Activated T-helper 2 cell treated with anti-CD3 and anti-CD28 coated beads, Interferon-gamma antibody, Interleukin-2, Interleukin-4, amounts not matched to agents 10 μg/mL and 5 μg/mL and 100 μg/mL, durations not matched to agents 14 hours and 24 hours and 36 hours (primary cell): ENCODE measurements at regions not wholly inside any gene's neighbourhood (a gene's known extent, or its start where the extent isn't known, plus 50 kb on each side); places are given as distances from the start of the nearest gene placed in this dataset.
"Not testable (repeated sequence)": the region's sequence is repeated elsewhere in the genome, so short reads cannot be mapped to it uniquely, and the experiment has no call there.

Experiments
- DNase-seq: peaks from one replicate; pipeline ENCODE4 v3.0.0; 2021; ENCODE audit warnings: low spot score
- H3K27ac Mint-ChIP-seq: one replicate; pipeline ENCODE4 v1.8.0; 2021; ENCODE audit warnings: mixed read lengths
- H3K27me3 Mint-ChIP-seq: one replicate; pipeline ENCODE4 v1.8.0; 2021; ENCODE audit warnings: low read depth, mixed read lengths
- H3K36me3 Mint-ChIP-seq: one replicate; pipeline ENCODE4 v1.8.0; 2021; ENCODE audit warnings: low read depth, mixed read lengths
- H3K4me1 Mint-ChIP-seq: one replicate; pipeline ENCODE4 v1.8.0; 2021; ENCODE audit warnings: low read depth, mixed read lengths
- H3K4me3 Mint-ChIP-seq: one replicate; pipeline ENCODE4 v1.8.0; 2021; ENCODE audit warnings: low read depth, mild to moderate bottlenecking, moderate library complexity, mixed read lengths
- H3K9me3 Mint-ChIP-seq: one replicate; pipeline ENCODE4 v1.8.0; 2021; ENCODE audit warnings: mixed read lengths
- intact Hi-C: fragments of 100-400 bp; cut with micrococcal nuclease; formaldehyde crosslinking; loops from one replicate; pipeline ENCODE4 v1.15.1; 2023

DNA sequence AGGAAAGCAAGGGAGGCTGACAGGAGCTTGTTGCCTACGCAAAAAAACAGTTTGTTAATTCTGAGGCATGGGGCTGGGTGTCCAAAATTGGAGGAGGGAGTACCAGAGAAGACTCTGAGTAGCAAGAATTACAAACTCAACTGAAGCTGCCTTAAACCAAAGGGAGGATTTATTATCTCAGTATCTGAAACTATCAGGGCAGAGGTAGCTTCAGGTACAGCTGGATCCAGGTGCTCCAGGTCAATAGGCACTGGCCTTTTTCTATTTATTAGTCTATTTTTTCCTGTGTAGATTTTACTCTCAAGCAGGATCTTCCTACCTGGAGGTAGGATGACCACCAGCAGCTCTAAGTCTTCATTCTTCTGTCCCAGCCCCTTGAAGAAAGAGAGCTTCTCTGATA is 135.3 kb upstream of the NCOR2 start:
- intact Hi-C loops = no loop called here
- Mint-ChIP-seq H3K4me1 (no peaks in the 10 kb centered on the region), H3K9me3 (peaks cover 7% of the 10 kb centered on the region), H3K27me3 (peaks cover 13% of the 10 kb centered on the region), H3K27ac (no peak overlapping the region), H3K4me3 (no peak overlapping the region), H3K36me3 (no peaks in the 10 kb centered on the region)
- no peak for DNase-seq

DNA sequence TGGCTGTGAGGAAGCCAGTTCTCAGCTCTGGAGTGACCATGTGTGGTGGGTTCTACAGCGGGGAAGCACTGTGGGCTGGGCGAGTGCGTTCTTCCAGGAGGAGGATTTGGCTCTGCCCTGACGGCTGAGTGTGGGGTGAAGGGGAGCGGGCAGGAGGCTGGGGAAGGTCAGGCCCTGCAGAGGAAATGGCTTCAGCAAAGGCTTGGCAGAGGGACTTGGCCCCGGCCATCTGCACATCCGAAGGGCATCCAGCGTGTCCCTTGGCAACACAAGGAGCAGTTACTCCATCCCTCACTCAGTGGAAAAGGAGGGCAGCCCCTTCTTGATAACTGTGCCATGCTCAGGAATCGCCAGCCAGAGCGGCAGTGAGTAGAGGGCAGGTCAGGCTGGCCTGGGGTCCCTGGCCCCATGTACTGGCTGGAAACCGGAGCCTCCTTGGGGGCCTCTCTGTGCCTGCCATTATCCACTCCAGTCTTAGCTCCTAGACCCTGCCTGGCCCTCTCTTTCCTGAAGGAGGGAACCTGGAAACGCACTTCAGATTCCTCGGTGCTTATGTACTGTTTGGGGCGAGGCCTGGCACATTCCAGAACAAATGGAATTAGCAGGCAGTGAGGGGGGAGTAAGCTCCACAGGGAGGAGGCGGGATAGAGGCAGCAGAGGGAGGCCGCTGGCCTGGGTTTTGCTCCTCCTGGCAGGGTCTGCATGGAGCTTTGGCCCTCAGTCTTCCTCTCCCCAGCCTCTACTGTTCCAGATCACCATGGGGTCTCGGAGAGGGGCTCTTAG is 133.6 kb upstream of the NCOR2 start:
- Mint-ChIP-seq H3K36me3 (no peaks in the 10 kb centered on the region), H3K9me3 (no peaks in the 10 kb centered on the region), H3K27me3 (peaks cover 16% of the 10 kb centered on the region), H3K4me3 (no peak overlapping the region), H3K4me1 (no peaks in the 10 kb centered on the region), H3K27ac (no peak overlapping the region)
- DNase-seq = no peak
- intact Hi-C loops = no loop called here

DNA sequence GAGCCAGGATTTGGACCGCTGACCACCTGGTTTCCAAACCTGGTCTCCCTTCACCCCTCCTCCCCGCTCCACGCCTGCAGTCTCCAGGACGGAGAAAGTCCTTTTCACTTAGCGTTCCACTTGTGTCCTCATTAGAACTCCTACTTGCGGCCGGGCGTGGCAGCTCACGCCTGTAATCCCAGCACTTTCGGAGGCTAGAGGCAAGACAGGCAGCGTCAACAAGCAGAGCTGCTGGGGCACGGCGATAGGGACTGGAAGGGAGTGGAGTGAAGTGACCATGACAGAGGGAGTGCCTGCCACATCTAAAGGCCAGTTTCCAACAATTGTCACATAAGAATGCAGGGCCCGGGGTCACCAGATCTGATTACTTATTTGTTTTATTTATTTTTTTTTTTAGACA is 132.5 kb upstream of the NCOR2 start:
- intact Hi-C loops = no loop called here
- Mint-ChIP-seq H3K27ac (no peak overlapping the region), H3K4me1 (no peaks in the 10 kb centered on the region), H3K27me3 (peaks cover 17% of the 10 kb centered on the region), H3K9me3 (no peaks in the 10 kb centered on the region), H3K4me3 (no peak overlapping the region), H3K36me3 (no peaks in the 10 kb centered on the region)
- DNase-seq = no peak

DNA sequence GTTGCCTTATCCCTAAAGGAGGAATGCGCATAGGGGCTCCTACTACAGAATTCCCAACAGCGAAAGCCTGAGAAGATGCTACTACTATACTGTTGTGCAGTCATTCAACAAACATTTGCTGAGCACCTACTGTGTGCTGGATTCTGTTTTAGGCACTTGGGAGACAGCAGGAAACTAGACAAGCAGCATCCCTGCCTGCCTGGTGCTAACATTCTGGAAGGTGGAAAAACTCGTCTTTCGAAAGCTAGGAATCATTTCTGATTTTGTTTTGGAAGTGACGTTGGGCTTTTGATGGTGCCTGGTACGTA is 131.5 kb upstream of the NCOR2 start:
- H3K4me3 Mint-ChIP-seq = no peak overlapping the region
- peaks cover 17% of the 10 kb centered on the region for H3K27me3 Mint-ChIP-seq
- no peaks in the 10 kb centered on the region for H3K36me3 Mint-ChIP-seq
- H3K9me3 Mint-ChIP-seq = no peaks in the 10 kb centered on the region
- no peak for DNase-seq
- no peak overlapping the region for H3K27ac Mint-ChIP-seq
- intact Hi-C loops = no loop called here
- peaks cover 7% of the 10 kb centered on the region for H3K4me1 Mint-ChIP-seq

DNA sequence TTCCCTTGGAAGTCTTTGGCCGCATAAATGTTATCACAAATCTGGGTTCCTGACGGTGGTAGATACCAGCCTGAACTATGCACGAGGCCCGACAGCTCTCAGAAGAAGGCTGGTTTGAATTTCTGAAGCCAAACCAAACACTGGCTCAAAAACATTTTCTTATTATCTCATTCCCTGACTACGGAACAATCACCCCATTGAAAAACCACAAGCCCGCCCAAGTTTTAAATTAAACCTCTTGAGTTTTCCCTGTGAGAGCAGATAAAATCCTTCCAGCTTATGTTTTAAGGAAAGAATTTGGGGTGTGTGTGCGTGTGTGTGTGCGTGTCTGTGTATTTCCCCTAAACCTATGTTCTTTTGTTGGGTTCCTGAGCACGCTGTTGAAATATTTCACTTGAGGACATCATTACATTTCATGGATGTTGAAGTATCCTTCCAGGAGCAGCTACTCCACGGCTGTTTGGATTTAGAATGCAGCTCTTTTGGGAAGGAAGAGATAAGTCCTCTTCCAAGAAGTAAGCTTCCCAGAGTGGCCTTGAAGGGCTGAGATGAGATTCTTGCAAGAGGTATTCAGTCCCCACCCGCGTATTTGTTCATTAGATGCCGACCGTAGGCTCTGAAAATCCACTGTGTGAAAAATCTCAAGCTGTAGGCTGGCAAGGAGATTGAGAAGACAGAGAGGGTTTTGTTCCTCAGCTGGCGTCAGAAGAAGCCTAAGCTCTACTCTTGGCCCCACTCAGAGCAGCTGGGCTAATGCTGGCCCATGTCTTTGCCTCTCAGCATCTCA is 131.0 kb upstream of the NCOR2 start:
- no peaks in the 10 kb centered on the region for H3K36me3 Mint-ChIP-seq
- intact Hi-C loops = no loop called here
- peaks cover 7% of the 10 kb centered on the region for H3K4me1 Mint-ChIP-seq
- H3K9me3 Mint-ChIP-seq = no peaks in the 10 kb centered on the region
- H3K27ac Mint-ChIP-seq = no peak overlapping the region
- peaks cover 17% of the 10 kb centered on the region for H3K27me3 Mint-ChIP-seq
- DNase-seq = no peak
- H3K4me3 Mint-ChIP-seq = no peak overlapping the region

DNA sequence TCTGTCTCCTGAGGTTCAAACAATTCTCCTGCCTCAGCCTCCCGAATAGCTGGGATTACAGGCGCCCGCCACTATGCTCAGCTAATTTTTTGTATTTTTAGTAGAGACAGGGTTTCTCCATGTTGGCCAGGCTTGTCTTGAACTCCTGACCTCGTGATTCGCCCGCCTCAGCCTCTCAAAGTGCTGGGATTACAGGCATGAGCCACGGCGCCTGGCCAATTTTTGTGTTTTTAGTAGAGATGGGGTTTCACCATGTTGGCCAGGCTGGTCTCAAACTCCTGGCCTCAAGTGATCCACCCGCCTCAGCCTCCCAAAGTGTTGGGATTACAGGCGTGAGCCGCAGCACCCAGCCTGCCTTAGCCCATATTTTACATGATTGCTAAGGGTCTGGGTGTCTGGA is 130.3 kb upstream of the NCOR2 start:
- peaks cover 17% of the 10 kb centered on the region for H3K27me3 Mint-ChIP-seq
- H3K4me3 Mint-ChIP-seq, H3K36me3 Mint-ChIP-seq, DNase-seq, intact Hi-C loops, H3K27ac Mint-ChIP-seq, H3K4me1 Mint-ChIP-seq, H3K9me3 Mint-ChIP-seq: not testable (repeated sequence)

DNA sequence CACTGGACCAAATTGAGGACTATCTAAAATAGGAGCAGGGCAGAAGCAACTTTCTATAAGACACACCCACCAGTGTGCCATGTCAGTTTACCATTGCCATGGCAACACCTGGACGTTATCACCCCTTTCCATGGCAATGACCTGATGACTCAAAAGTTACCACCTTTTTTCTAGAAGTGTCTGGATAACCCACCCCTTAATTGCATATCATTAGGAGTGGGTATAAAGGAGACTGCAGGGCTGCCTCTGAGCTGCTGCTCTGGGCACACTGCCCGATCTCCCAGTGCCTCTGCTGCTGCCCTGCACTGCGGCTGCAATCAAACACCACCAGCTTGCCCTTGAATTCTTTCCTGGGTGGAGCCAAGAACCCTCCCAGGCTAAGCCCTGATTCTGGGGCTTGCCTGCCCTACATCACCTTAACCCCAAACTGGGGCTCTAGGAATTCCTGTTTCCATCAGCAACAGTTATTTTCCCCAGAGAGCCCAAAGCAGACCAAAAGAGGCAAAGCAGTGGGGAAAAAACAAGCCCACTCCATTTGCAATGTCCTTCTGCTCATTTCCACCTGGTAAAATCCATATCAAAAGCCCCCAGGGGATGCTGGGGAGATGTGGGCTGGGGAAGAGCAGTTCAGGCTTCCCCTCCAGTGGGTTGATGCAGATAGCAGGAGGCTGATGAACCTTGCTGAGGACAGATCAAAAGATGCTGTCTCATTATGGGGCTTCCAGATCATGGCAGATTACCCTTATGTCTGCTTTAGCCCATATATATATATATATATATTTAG is 129.5 kb upstream of the NCOR2 start:
- peaks cover 6% of the 10 kb centered on the region for H3K9me3 Mint-ChIP-seq
- H3K27me3 Mint-ChIP-seq = peaks cover 17% of the 10 kb centered on the region
- no peak overlapping the region for H3K4me3 Mint-ChIP-seq
- peaks cover 2% of the 10 kb centered on the region for H3K36me3 Mint-ChIP-seq
- intact Hi-C loops = no loop called here
- no peak for DNase-seq
- peaks cover 7% of the 10 kb centered on the region for H3K4me1 Mint-ChIP-seq
- H3K27ac Mint-ChIP-seq = no peak overlapping the region

DNA sequence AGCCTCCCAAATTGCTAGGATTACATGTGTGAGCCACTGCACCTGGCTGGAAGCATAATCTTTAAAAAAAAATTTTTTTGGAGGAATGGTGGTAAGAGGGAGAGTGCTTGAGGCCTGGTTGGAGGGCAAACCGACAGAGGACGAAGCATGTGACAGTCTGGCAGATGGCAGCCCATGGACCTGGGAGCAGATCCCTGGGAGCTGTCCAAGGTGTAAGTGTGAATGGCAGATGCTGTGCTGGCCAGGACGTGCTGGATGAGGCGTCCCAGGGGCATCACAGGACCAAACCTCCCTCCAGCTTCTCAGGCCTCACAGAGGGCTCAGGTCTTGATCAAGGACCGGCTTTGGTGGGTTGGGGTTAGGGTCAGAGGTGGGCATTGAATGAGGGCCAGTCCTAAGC is 128.4 kb upstream of the NCOR2 start:
- Mint-ChIP-seq H3K4me3 (no peak overlapping the region), H3K27me3 (peaks cover 17% of the 10 kb centered on the region), H3K9me3 (peaks cover 14% of the 10 kb centered on the region), H3K4me1 (peaks cover 7% of the 10 kb centered on the region), H3K27ac (no peak overlapping the region), H3K36me3 (peaks cover 3% of the 10 kb centered on the region)
- no peak for DNase-seq
- intact Hi-C loops = no loop called here

DNA sequence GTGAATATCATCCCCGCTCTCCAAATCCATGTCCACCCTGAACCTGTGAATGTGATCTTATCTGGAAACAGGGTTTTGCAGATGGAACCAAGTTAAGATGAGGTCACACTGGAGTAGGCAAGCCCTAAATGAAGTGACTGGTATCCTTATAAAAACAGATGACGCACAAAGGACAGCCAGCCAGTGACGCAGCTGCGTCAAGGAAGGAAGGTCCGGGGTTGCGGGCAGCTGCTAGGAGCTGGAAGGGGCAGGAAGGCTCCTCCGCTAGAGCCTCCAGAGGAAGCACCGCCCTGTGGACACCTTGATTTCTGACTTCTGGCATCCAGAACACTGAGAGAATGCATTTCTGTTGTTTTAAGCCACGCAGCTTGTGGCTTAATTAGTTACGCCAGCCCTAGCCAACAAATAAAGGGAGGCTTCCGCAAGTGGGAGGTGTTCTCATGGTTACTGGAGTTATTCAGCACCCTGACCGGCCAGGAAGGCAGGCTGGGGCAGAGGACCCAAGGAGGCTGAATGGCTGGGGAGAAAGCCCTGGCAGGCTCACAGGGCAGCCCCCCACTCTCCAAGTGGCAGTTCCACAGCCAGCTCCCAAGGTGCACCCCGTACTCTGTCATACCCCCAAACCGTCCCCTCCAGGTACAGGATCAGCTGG is 127.6 kb upstream of the NCOR2 start:
- H3K27ac Mint-ChIP-seq = no peak overlapping the region

DNA sequence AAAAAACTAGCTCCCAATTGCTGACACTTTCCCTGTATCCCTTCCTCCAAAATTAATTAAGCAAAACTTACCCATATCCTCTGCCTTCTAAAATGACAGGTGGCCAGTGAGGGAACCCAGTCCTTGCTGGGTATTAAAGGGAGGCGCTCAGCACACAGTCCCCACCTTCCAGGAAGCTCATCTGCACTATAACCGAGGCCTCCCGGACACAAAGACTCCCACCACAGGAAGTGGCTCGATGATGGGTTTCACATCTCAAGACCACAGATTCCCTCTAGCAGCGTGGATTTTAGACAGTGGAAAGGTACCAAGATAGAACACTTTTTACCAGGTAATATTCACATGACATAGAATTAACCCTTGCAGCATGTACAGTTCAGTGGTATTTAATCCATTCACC is 126.8 kb upstream of the NCOR2 start:
- H3K27me3 Mint-ChIP-seq = peaks cover 14% of the 10 kb centered on the region
- H3K4me1 Mint-ChIP-seq = peaks cover 7% of the 10 kb centered on the region
- peaks cover 14% of the 10 kb centered on the region for H3K9me3 Mint-ChIP-seq
- no peak overlapping the region for H3K4me3 Mint-ChIP-seq
- no peak overlapping the region for H3K27ac Mint-ChIP-seq
- intact Hi-C loops = loop anchor here (1.0 kb wide), 1 partner anchor 19 kb away; no protein-coding TSS in a partner anchor
- DNase-seq = no peak
- peaks cover 3% of the 10 kb centered on the region for H3K36me3 Mint-ChIP-seq

More for the DNA sequence above, 127.6 kb upstream of the NCOR2 start:
- no peak for DNase-seq
- peaks cover 3% of the 10 kb centered on the region for H3K36me3 Mint-ChIP-seq
- H3K4me3 Mint-ChIP-seq = no peak overlapping the region
- H3K4me1 Mint-ChIP-seq = peaks cover 7% of the 10 kb centered on the region
- H3K9me3 Mint-ChIP-seq = peaks cover 14% of the 10 kb centered on the region
- intact Hi-C loops = loop anchor here (1.0 kb wide), 1 partner anchor 18 kb away; no protein-coding TSS in a partner anchor
- peaks cover 17% of the 10 kb centered on the region for H3K27me3 Mint-ChIP-seq

DNA sequence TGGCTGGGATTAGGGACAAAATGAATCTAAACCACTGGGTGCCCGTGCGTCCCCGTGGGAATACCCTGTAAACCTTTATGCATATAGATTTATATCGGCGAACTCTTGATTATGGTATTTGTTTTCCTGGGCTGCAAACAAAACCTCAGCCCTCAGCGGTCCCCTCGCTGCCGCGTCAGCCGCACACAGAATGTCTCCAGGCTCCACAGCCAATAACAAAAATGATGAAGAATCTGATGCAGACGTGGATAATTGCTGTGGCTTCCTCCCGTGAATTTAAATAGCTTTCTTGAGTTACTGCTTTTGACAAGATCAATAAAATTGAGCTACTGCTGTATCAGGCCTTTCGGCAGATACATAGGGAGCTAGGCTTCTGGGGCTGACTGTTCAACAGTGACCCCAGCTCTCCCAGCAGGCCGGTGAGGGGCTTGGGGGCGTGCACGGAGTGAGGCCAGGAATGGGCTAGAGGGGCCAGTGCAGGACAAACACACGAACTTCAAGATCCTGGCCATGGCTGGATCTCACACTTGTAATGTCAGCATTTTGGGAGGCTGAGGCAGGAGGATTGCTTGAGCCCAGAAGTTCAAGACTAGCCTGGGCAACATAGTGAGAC is 125.8 kb upstream of the NCOR2 start:
- Mint-ChIP-seq H3K9me3 (peaks cover 14% of the 10 kb centered on the region), H3K4me3 (no peak overlapping the region), H3K27ac (no peak overlapping the region), H3K36me3 (peaks cover 3% of the 10 kb centered on the region), H3K27me3 (peaks cover 7% of the 10 kb centered on the region), H3K4me1 (peaks cover 12% of the 10 kb centered on the region)
- intact Hi-C loops = no loop called here
- DNase-seq = no peak

DNA sequence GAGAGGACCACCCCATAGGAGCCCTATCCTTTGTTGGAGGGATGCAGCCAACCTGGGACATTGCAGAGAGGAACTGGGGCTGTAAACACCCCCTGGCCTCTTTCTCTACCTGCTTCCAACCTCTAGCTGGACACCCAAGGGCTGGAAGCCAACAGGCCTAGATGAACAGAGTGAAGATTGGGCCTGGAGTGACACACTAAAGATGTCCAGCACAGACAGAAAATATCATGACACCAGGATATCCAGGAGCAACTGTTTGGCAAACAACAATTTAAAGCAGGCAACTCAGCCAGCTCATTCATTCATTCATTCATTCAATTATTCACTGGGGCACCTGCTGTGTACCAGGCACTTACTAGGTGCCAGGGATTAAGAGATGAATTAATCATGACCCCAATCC is 125.0 kb upstream of the NCOR2 start:
- Mint-ChIP-seq H3K27ac (no peak overlapping the region), H3K27me3 (peaks cover 4% of the 10 kb centered on the region), H3K4me3 (no peak overlapping the region), H3K9me3 (peaks cover 14% of the 10 kb centered on the region), H3K4me1 (peaks cover 19% of the 10 kb centered on the region), H3K36me3 (peaks cover 3% of the 10 kb centered on the region)
- no peak for DNase-seq
- intact Hi-C loops = no loop called here
